GM21447 (cell line): ENCODE measurements at regions not wholly inside any gene's neighbourhood (a gene's known extent, or its start where the extent isn't known, plus 50 kb on each side); places are given as distances from the start of the nearest gene placed in this dataset.

Experiments
- ATAC-seq: cut with Tn5 transposase; IDR thresholded peaks from one replicate; pipeline ENCODE4 v1.9.1; 2021; ENCODE audit not compliant: unreplicated experiment

GRCh38 chr17:51486091-51486490, 225.7 kb downstream of the UTP18 start:
- no peak for ATAC-seq

DNA sequence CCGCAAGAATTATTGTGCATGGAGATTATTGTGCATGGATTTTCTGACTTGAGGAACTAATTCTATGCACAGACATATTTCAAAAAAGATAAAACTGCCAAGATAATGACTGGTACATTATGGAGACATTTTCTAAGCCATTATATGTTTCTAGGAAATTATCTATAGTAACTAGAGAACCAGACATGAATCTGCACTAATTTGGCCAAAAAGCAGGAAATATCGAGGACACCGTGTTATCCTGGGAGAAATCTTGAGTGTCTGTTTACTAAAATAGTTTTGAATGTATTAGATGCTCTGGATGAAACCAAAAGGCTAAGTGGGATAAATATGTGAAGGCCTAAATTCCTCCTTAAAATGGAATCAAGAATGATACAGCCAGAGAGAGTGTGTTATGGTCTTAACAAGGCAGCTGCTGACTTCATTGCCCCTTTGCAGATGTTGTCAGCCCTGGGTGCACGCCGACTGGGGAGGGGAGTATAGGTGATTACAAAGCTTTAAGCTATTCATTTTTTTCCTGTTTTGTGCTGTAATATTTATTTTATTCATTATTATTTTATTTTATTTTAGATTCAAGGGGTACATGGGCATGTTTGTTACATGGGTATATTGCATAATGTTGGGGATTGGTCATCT, 226.7 kb downstream of the UTP18 start:
- ATAC-seq: no peak

DNA sequence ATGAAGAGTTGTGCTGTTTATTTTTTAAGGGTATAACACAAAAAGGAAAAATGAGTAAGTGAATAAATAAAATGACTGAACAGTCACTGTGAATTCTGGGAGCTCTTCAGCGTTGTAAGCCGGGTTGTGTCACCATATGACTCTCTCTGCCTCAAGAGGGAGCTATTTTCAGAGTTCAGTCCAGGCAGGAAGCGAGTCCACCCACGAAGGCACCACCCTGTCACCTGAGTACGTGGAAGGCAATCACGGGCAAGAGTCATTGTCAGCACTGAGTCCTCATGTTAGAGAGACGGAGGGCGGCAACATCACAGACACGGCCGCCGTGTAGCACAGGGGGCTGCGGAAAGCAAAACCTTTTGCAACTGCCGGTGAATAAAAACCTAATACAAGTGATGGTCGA, 227.6 kb downstream of the UTP18 start:
- ATAC-seq: no peak

DNA sequence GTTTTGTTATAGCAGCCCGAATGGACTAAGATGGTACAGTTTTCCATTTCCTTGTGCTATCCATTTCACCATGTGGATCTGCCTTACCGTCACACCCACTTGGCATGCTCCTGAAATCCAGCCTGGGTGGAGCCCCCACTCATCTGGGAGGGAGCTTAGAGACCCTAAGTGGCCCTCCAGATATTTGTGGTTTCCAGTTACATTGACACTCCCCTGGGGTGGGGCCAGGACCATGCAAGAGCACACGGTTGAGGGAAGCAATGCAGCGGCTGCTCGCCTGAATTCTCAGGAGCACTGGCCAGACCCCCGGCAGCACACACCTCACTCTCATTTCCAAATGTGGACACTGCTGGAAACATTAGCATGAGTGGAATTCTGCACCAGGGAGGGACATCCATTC, 231.1 kb downstream of the UTP18 start:
- no peak for ATAC-seq

DNA sequence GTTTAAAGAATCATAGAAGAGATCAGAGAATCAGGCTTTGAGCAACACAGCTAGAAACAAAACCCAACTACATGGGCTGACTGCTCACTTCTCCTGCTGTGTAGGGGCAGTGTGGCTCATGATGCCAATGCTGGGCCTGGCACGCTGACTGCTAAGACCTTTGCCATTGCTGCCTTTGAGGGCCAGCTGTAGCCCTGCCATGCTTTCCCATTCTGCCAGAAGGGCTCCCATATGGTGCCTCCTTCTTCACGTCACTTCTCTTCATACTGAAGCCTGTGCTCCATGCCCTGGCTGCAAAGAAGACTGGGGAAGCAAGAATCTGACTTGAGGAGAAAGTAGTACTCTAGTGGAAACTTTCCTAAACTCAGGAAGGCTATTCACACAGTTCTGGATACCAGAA, 232.9 kb downstream of the UTP18 start:
- ATAC-seq: no peak

DNA sequence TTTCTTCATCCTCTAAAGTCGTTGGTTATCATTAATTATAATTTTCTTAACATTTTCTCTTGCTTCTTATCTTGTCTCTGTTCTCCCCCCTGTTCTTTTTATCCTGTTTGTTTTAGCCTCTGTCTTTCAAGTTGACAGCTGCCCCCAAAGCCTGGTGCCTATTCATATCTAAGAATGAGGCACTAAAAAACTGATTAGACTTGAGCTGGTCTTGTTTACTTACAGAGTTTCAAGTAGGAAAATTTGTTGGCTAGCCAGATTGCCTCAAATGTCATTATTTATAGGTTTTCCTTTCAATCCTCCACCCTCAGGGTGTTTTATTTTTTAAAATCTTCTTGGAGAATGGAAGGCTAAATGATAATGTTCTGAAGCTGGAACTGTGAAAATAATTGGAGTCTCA, 236.0 kb downstream of the UTP18 start:
- no peak for ATAC-seq

- ATAC-seq: no peak
Measured at GRCh38 chr17:51499897-51500296, 239.6 kb downstream of the UTP18 start.

DNA sequence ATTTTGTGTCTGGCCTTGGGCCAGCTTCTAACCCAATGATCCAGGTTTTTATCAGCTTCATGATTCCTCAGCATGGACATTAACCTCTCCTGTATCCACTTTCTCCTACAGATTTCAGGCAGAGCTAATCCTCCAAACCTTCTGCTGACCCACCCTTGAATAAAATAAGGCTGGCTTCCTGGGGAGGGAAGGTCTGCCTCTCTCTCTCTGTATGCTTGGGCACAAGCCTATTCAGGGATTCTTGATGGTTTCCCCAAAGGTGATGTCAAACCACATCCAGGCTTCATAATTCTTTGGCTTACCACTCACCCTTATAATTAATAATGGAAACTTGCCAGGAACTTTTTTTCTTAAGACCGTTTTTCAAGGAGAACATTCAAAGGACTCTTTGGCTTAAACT, 240.1 kb downstream of the UTP18 start:
- ATAC-seq: no peak

- no peak for ATAC-seq
Measured at GRCh38 chr17:51505450-51505849, 245.1 kb downstream of the UTP18 start.

DNA sequence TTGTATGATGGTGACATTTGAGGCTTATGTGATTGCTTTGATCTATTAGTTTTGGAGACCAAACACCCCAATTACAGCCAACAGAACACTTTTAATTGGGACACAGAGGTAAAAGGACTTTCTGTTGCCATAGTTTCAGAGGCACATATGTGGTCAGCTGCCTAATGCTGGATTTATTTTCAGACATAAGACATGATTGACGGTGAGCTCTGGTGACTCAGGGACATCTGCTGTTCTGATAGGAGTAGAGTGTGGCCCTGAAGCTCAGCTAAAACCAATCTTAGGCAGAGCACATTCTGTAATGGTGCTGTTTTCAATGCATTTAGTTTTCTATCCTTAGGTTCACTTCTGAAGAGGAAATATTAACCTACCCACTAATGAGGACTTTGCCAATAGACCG, 247.1 kb downstream of the UTP18 start:
- ATAC-seq: no peak

DNA sequence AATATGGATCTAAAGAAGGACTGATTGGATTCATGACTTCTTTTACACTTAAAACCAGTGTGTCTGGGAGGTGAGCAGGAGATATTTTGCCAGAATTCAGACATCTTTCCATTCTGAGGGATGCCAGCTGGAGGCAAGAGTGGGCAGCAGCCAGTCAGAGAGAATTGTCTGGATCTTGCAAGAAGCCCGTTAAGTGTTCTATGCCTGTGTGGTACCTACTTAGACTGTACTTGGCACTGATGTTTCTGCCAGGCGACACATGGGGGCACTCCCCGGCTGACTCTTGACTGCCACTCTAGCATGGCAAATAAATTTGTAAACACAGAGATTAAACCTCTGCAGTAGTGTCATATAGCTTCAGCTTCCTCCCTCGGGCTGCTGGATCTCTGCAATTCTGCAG, 247.7 kb downstream of the UTP18 start:
- no peak for ATAC-seq

GRCh38 chr17:51510940-51511339, 250.6 kb downstream of the UTP18 start:
- ATAC-seq: no peak

DNA sequence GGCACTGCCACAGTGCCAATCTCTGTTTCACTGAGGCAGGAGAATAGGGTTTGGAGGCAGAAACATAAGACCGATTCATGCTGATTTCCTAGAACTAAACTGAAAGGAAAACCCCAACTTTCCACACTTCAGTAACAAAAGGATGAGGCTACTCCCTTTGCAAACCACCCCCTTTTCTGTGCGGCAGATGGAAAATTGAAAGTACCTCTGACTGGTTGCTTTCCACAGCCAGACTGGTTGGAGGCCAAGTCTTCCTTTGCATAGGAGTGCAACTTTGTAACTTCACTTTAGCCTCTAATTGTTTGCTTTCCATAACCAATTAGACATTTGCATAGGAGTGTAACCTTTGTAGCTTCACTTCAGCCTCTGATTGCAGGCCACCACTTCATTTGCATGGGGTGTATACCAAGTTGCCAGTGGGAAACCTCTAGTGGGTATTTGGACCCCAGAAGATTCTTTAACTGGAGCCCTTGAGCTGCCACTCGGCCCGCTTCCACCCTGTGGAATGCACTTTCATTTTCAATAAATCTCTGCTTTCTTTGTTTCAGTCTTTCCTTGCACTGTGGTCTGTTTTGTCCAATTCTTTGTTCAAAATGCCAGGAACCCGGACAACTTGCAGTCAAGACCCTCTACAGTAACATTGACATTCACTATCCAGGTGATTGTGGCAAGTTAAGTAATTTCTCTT, 252.0 kb downstream of the UTP18 start:
- ATAC-seq: no peak

GRCh38 chr17:51516924-51517323, 256.6 kb downstream of the UTP18 start:
- ATAC-seq: no peak

- ATAC-seq: no peak
Measured at GRCh38 chr17:51524524-51524923, 264.2 kb downstream of the UTP18 start.

- no peak for ATAC-seq
Measured at GRCh38 chr17:51526507-51526906, 266.2 kb downstream of the UTP18 start.

DNA sequence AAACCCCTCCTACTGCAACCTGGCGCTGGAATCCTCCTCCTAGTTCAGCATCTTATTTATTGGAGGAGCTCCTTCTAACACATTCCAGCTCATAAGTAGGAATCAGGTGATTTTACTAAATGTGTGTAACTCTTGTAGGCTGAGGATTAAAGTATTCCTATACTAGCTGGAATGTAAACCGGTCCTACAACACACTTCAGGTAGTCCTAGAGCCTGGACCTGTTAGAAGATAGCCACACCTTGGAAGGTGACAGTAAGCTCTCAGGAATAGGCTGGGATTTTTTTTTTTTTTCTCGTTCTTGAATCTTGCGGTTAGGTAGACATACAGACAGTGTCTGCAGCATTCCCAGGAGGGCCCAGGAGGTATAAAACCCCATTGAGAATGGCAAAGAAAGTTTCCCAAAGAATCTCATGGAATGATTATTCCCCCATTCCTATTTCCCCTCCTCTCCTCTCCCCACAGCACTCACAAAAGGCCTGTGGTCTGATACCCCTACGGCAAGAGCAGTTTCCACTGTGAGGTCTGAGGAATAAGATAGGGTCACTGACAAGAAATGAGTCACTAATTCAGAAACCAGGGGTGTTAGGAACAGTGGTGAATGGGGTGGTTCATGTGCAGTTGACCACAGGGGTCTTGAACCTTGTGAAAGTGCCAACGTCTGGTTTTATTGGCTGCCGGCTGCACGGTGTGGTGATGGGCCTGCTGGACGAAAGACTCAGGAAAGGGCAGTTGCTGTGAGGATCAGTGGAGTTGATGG, 267.1 kb downstream of the UTP18 start:
- ATAC-seq: no peak

DNA sequence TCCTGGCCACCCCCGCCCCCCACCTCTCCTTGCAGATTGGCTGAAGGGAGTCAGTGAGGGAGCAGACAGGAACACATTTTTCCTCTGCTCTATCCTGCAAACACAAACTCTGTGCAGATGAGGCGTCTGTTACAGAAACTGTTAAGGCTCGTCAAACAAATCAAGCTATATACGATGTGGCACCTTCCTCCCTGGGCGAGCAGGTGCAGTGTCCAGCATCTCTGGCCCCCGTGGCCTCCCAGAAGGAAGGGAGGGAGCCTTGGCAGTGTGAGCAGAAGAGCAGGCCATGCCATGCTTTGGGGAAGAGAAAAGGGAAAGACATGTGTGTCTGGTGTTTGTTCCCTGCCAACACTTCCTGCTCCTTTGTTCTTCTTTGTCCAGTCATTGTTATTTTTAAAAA, 267.8 kb downstream of the UTP18 start:
- ATAC-seq: no peak

DNA sequence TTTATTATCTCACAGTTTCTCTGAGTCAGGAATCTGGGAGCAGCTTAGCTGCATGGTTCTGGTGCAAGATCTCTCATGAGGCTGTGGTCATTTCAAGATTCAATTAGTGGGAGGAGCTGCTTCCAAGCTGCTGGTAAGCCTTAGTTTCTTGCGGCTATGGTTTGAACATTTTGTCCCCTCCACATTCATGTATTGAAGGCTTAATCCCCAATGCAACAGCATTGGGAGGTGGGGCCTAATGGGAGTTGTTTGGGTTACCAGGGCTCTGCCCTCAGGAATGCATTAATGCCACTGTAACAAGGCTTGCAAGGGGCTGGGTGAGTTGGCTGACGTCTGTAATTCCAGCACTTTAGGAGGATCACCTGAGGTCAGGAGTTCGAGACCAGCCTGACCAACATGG, 272.9 kb downstream of the UTP18 start:
- no peak for ATAC-seq

- no peak for ATAC-seq
Measured at GRCh38 chr17:51533821-51534220, 273.5 kb downstream of the UTP18 start.

GRCh38 chr17:51536627-51537026, 276.3 kb downstream of the UTP18 start:
- ATAC-seq: no peak

DNA sequence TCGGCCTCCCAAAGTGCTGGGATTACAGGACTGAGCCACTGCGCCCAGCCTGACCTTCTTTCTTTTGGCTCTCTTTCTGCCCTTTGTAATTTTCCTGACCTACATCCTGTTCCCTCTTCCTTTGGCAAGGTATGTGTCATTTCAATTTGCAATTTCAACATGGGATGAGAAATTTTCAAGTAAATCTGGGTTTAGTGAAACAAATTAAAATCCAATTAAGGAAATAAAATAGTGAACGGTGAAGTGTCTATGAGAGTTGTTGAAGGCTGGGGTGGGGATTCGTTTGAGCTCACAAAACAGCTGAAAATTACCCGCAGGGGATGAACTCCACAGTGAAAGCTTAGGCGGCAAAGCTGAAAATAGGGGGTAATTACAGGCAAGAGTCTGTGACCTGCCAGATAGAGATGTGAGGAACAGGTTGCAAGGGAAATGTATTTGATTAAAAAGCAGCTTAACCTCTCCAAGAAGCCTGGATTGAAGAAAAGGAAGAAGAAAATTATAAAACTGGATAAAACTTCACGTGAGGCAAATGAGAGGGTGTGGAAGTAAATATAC, 277.7 kb downstream of the UTP18 start:
- ATAC-seq: no peak
